ENCODE measurements at regions not wholly inside any gene's neighbourhood (a gene's known extent, or its start where the extent isn't known, plus 50 kb on each side); places are given as distances from the start of the nearest gene placed in this dataset.

DNA sequence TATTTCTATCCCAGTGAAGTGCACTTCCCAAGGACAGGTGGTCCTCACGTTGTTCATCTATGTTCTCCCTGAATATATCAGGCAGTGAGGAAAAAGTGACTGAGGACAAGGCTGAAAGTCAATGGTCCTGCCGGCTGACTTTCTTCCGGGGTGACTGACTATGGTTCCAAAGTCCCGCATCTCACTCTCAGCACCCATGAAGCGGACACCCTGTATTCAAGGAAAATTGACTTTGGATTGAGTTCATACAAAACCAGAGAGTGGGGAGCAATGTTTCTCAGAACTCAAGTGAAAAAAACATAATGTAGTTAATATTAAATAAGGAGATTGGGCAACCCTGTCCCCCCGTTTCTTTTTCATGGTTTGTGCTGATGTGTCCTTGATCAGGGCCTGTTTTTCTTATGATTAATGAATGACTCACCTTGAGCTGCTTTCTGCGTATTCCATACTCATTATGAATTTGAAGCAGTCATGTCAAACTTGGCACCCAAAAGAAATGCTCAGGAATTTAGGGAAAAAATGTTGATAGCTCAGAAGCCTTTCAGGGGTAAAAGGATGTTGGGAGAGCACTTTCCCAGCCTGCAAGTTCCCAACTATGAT is 184.0 kb downstream of the CYLD start:
- H3K27ac ChIP-seq (ENCODE audit: low read depth, low read length) = no peak overlapping the region
- H4K8ac ChIP-seq (ENCODE audit: extremely low read depth, insufficient read depth, low read length) = no peak overlapping the region
- H4K20me1 ChIP-seq (replicated peaks in 1 of 2; ENCODE audit: control insufficient read depth in 1 of 2, insufficient read depth in 2 of 2, low read length in 2 of 2) = no peaks in the 10 kb centered on the region
- H2BK20ac ChIP-seq (ENCODE audit: low read length) = no peak overlapping the region
- H3K23me2 ChIP-seq (ENCODE audit: low read depth, low read length) = no peaks in the 10 kb centered on the region
- H4K5ac ChIP-seq (ENCODE audit: insufficient read length, low read depth, low read length) = no peak overlapping the region
- no peak overlapping the region for H2BK120ac ChIP-seq (replicated peaks; ENCODE audit: low read depth, low read length)
- H2AK5ac ChIP-seq (ENCODE audit: low read depth, low read length) = no peak overlapping the region
- H3K9me3 ChIP-seq (ENCODE audit: insufficient read depth in 2 of 2, low read depth in 1 of 2, low read length in 1 of 2) = no peaks in the 10 kb centered on the region
- H3K36me3 ChIP-seq (ENCODE audit: control insufficient read depth in 2 of 4, insufficient read depth in 4 of 4, low read length in 3 of 4) = no peaks in the 10 kb centered on the region
- no peak overlapping the region for H3K23ac ChIP-seq (ENCODE audit: insufficient read length)
- H3K18ac ChIP-seq (ENCODE audit: extremely low read depth, low read length) = no peak overlapping the region
- FAIRE-seq = no peak
- no peak overlapping the region for H2BK5ac ChIP-seq (ENCODE audit: low read depth, low read length)
- no peak overlapping the region for H2BK12ac ChIP-seq (ENCODE audit: low read depth, low read length)
- no peak overlapping the region for H3K4me2 ChIP-seq (ENCODE audit: insufficient read depth in 1 of 2, low read depth in 2 of 2, low read length in 2 of 2)
- CTCF ChIA-PET (ENCODE audit: partially characterized antibody) = interaction anchor here (1.4 kb wide), 1 partner anchor 124 kb away, joined by 4 read pairs; no protein-coding TSS in a partner anchor
- no peak overlapping the region for H3K56ac ChIP-seq (replicated peaks; ENCODE audit: insufficient read length, low read depth, low read length)
- no peak overlapping the region for H2AFZ ChIP-seq (ENCODE audit: low read length)
- 92% methylated on average over 7 of the region's 7 CpGs; no CpG with 5 or more reads in 1 of the 2 experiments for WGBS, 2 experiments (ENCODE audit: extremely low coverage in 1 of 2, insufficient coverage in 1 of 2, insufficient read length in 1 of 2, insufficient replicate concordance in 2 of 2, low coverage in 1 of 2, low lambda C conversion rate in 2 of 2, missing lambda C conversion rate in 1 of 2)
- H3K14ac ChIP-seq (ENCODE audit: insufficient read length) = no peak overlapping the region
- POLR2A ChIA-PET (ENCODE audit: partially characterized antibody) = no interaction called here
- H3K27me3 ChIP-seq (replicated peaks in 1 of 4; ENCODE audit: control insufficient read depth in 3 of 4, extremely low read depth in 1 of 4, insufficient read depth in 3 of 4, low read length in 3 of 4) = no peaks in the 10 kb centered on the region
- no peaks in the 10 kb centered on the region for H3K79me2 ChIP-seq (ENCODE audit: control insufficient read depth in 1 of 2, insufficient read depth in 2 of 2, low read length in 2 of 2)
- peaks cover 0 to 3% (median 0%) of the 10 kb centered on the region in 4 experiments; a peak in 1 of 7 replicates for H3K4me1 ChIP-seq (replicated peaks in 1 of 4; ENCODE audit: control insufficient read depth in 3 of 4, insufficient read depth in 4 of 4, low read length in 3 of 4)
- DNase-seq (ENCODE audit: low read depth in 1 of 2, low spot score in 2 of 2) = no peak
- H3K79me1 ChIP-seq (ENCODE audit: low read depth, low read length) = no peaks in the 10 kb centered on the region
- H2BK15ac ChIP-seq (ENCODE audit: low read length) = no peak overlapping the region
- no peak overlapping the region for H4K91ac ChIP-seq (replicated peaks; ENCODE audit: insufficient read length, low read length)
- H3K9ac ChIP-seq (replicated peaks in 1 of 4; ENCODE audit: extremely low read depth in 1 of 4, low read depth in 3 of 4, low read length in 3 of 4) = no peak overlapping the region
- no peak overlapping the region for H3K4ac ChIP-seq (replicated peaks; ENCODE audit: insufficient read length, low read depth, low read length)
- H3K4me3 ChIP-seq (ENCODE audit: extremely low read depth in 1 of 4, insufficient read depth in 2 of 4, low read depth in 3 of 4, low read length in 4 of 4) = no peak overlapping the region
- TF ChIP-seq TAF1 (IDR thresholded peaks at IDR 0.05; ENCODE audit: low read depth, low read length) (no peak), SP4 (IDR thresholded peaks at IDR 0.05; ENCODE audit: low read length) (no peak), GABPA (IDR thresholded peaks at IDR 0.05; ENCODE audit: borderline replicate concordance, insufficient read depth, low read length) (no peak), SP1 (IDR thresholded peaks at IDR 0.05; ENCODE audit: low read depth, low read length) (no peak), FOSL1 (IDR thresholded peaks at IDR 0.05; ENCODE audit: insufficient read depth, low read depth, low read length) (no peak)
